KMS-11 (cell line): ENCODE measurements at regions not wholly inside any gene's neighbourhood (a gene's known extent, or its start where the extent isn't known, plus 50 kb on each side); places are given as distances from the start of the nearest gene placed in this dataset.

Experiments
- H2AFZ ChIP-seq: fragments of 200-600 bp; sonication (generic); 2 replicates; pipeline ENCODE4 v1.6.1; 2016; ENCODE audit warnings: antibody characterized with exemption, mixed run types, low read depth
- H3K27ac ChIP-seq: fragments of 200-600 bp; sonication (generic); 2 replicates; pipeline ENCODE4 v1.6.1; 2016; ENCODE audit warnings: mild to moderate bottlenecking, mixed run types
- H3K27me3 ChIP-seq: fragments of 200-600 bp; sonication (generic); 2 replicates; pipeline ENCODE4 v1.6.1; 2017; ENCODE audit warnings: mild to moderate bottlenecking, low read depth, mixed run types, moderate library complexity; ENCODE audit not compliant: insufficient read depth
- H3K36me3 ChIP-seq: fragments of 200-600 bp; sonication (generic); 2 replicates; pipeline ENCODE4 v1.6.1; 2017; ENCODE audit warnings: mild to moderate bottlenecking, mixed run types; ENCODE audit not compliant: insufficient read depth
- H3K4me1 ChIP-seq: fragments of 200-600 bp; sonication (generic); 2 replicates; pipeline ENCODE4 v1.6.1; 2016; ENCODE audit warnings: mild to moderate bottlenecking, low read depth, mixed run types; ENCODE audit not compliant: poor library complexity, severe bottlenecking
- H3K4me2 ChIP-seq: fragments of 200-600 bp; sonication (generic); 2 replicates; pipeline ENCODE4 v1.7.0; 2016; ENCODE audit warnings: mild to moderate bottlenecking, mixed run types
- H3K4me3 ChIP-seq: fragments of 200-600 bp; sonication (generic); IDR thresholded peaks from 2 replicates; pipeline ENCODE4 v1.6.1; 2017; ENCODE audit warnings: low read depth, low read length, mixed read lengths; ENCODE audit not compliant: insufficient read depth
- H3K79me2 ChIP-seq: fragments of 200-600 bp; sonication (generic); 2 replicates; pipeline ENCODE4 v1.6.1; 2016; ENCODE audit warnings: low read depth, mixed run types; ENCODE audit not compliant: insufficient read depth
- H3K9ac ChIP-seq: fragments of 200-600 bp; sonication (generic); 2 replicates; pipeline ENCODE4 v1.6.1; 2016; ENCODE audit warnings: mild to moderate bottlenecking, mixed run types
- H4K20me1 ChIP-seq: fragments of 200-600 bp; sonication (generic); 2 replicates; pipeline ENCODE4 v1.6.1; 2016; ENCODE audit warnings: mild to moderate bottlenecking, mixed run types; ENCODE audit not compliant: insufficient read depth
- CTCF ChIP-seq: fragments of 200-600 bp; sonication (generic); conservative IDR thresholded peaks from 2 replicates; pipeline ENCODE4 v1.6.1; 2017; ENCODE audit warnings: low read depth, mild to moderate bottlenecking, antibody characterized with exemption, low read length, moderate library complexity, mixed read lengths

GRCh38 chr1:106937104-106937503, 119.4 kb upstream of the PRMT6 start:
- Histone ChIP-seq H3K4me3 (no peak overlapping the region), H2AFZ (no peak overlapping the region), H3K4me1 (no peaks in the 10 kb centered on the region), H3K27me3 (no peaks in the 10 kb centered on the region), H3K79me2 (no peaks in the 10 kb centered on the region), H3K4me2 (no peak overlapping the region), H3K9ac (no peak overlapping the region), H4K20me1 (no peaks in the 10 kb centered on the region), H3K36me3 (no peaks in the 10 kb centered on the region), H3K27ac (no peak overlapping the region)
- TF ChIP-seq CTCF, result no peak

GRCh38 chr1:106944721-106945120, 111.8 kb upstream of the PRMT6 start:
- Histone ChIP-seq H3K79me2 (no peaks in the 10 kb centered on the region), H3K9ac (no peak overlapping the region), H3K4me2 (no peak overlapping the region), H4K20me1 (no peaks in the 10 kb centered on the region), H3K27ac (no peak overlapping the region), H3K36me3 (no peaks in the 10 kb centered on the region), H3K4me1 (no peaks in the 10 kb centered on the region), H2AFZ (no peak overlapping the region), H3K4me3 (no peak overlapping the region), H3K27me3 (no peaks in the 10 kb centered on the region)
- TF ChIP-seq CTCF, result no peak

GRCh38 chr1:106952776-106953175, 103.7 kb upstream of the PRMT6 start:
- no peak for TF ChIP-seq CTCF
- no peaks in the 10 kb centered on the region for H3K36me3 ChIP-seq
- no peak overlapping the region for H3K4me3 ChIP-seq
- no peak overlapping the region for H3K9ac ChIP-seq
- no peak overlapping the region for H3K4me2 ChIP-seq
- no peaks in the 10 kb centered on the region for H3K4me1 ChIP-seq
- no peaks in the 10 kb centered on the region for H3K27me3 ChIP-seq
- H3K27ac ChIP-seq, result no peak overlapping the region
- H2AFZ ChIP-seq, result no peak overlapping the region
- H3K79me2 ChIP-seq, result no peaks in the 10 kb centered on the region
- H4K20me1 ChIP-seq, result no peaks in the 10 kb centered on the region

GRCh38 chr1:106954661-106955229, 101.7 kb upstream of the PRMT6 start:
- Histone ChIP-seq H3K4me2 (no peak overlapping the region), H3K4me1 (no peaks in the 10 kb centered on the region), H3K27ac (no peak overlapping the region), H3K27me3 (no peaks in the 10 kb centered on the region), H2AFZ (no peak overlapping the region), H3K79me2 (no peaks in the 10 kb centered on the region), H3K4me3 (no peak overlapping the region), H3K9ac (no peak overlapping the region), H4K20me1 (no peaks in the 10 kb centered on the region), H3K36me3 (no peaks in the 10 kb centered on the region)
- TF ChIP-seq CTCF, result no peak
